Breast epithelium (tissue), 4 donors: ENCODE measurements at regions not wholly inside any gene's neighbourhood (a gene's known extent, or its start where the extent isn't known, plus 50 kb on each side); places are given as distances from the start of the nearest gene placed in this dataset.

ENCODE experiments used
- DNase-seq, 2 donors: peaks; one replicate each; pipeline ENCODE4 v3.0.0-alpha.2; 2019; ENCODE audit warnings: low spot score in 2 of 2
- H3K27ac ChIP-seq, 2 donors: fragments of 200-600 bp; sonication (generic) in 1 of 2; one replicate each; pipeline ENCODE4 v1.5.1; 2016 to 2019; ENCODE audit warnings: mild to moderate bottlenecking in 1 of 2
- H3K27me3 ChIP-seq, 2 donors: fragments of 200-600 bp; sonication (generic) in 1 of 2; one replicate each; pipeline versions ENCODE4 v1.5.1 to v1.6.0; 2017 to 2019; ENCODE audit warnings: control low read depth in 1 of 2, mild to moderate bottlenecking in 1 of 2
- H3K36me3 ChIP-seq: fragments of 200-600 bp; one replicate; pipeline ENCODE4 v1.5.1; 2019
- H3K4me1 ChIP-seq, 2 donors: fragments of 200-600 bp; sonication (generic); one replicate each; pipeline ENCODE4 v1.5.1; 2016 to 2019; ENCODE audit warnings: control low read depth in 1 of 2
- H3K4me3 ChIP-seq, 3 donors: fragments of 200-600 bp; sonication (generic); 1 replicate in 2 of 3; 2 replicates in 1 of 3; pipeline ENCODE4 v1.5.1; 2016 to 2019; ENCODE audit warnings: mild to moderate bottlenecking in 3 of 3, moderate library complexity in 2 of 3
- H3K9me3 ChIP-seq, 2 donors: fragments of 200-600 bp; sonication (generic) in 1 of 2; one replicate each; pipeline ENCODE4 v1.5.1; 2016 to 2019; ENCODE audit warnings: control low read depth in 1 of 2
- POLR2A ChIP-seq: fragments of 450-650 bp; IDR thresholded peaks from one replicate; pipeline ENCODE4 v1.6.1; 2016; ENCODE audit warnings: antibody characterized with exemption, mild to moderate bottlenecking, moderate library complexity
- POLR2AphosphoS5 ChIP-seq, 3 donors: sonication (generic); formaldehyde crosslinking; IDR thresholded peaks; one replicate each; pipeline ENCODE4 v1.6.1; 2017; ENCODE audit warnings: antibody characterized with exemption in 3 of 3
- intact Hi-C: fragments of 100-400 bp; cut with DNase I; formaldehyde crosslinking; loops from one replicate; pipeline ENCODE4 v1.15.1; 2023; ENCODE audit warnings: low total_unique reads
- TF ChIP-seq, protein P1 (sequence below), 3 donors: fragments of 450-650 bp; IDR thresholded peaks; one replicate each; pipeline ENCODE4 v1.5.1; 2016 to 2017; ENCODE audit warnings: antibody characterized with exemption in 3 of 3, mild to moderate bottlenecking in 3 of 3, moderate library complexity in 3 of 3

DNA sequence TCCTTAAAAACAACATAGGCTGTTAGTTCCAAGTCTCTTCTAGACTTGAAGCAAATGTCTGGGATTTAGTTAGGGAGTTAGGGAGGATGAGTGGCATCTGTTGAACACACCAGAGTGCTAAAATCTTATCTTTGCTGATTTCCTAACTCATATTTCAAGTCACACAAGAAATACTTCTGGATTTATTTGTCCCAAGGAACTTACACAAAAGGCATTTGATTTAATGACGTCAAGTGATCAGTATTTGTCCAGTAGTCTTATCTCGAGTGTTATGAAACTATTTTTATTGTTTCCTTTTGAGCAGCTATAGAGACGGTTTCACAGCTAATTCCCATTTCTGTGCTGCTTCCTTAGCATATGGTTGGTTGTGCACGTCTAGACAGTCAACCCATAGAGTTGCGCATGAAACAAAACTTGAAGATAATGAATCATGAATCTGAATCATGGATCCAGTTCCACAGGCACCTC lies 140.5 kb upstream of the TUT7 start:
- no peak for DNase-seq
- Histone ChIP-seq H3K36me3 (no peaks in the 10 kb centered on the region), H3K9me3 (no peaks in the 10 kb centered on the region), H3K27me3 (no peaks in the 10 kb centered on the region), H3K4me1 (no peaks in the 10 kb centered on the region), H3K4me3 (no peak overlapping the region), H3K27ac (no peak overlapping the region)
- no peak for TF ChIP-seq POLR2A
- TF ChIP-seq, protein P1, sequence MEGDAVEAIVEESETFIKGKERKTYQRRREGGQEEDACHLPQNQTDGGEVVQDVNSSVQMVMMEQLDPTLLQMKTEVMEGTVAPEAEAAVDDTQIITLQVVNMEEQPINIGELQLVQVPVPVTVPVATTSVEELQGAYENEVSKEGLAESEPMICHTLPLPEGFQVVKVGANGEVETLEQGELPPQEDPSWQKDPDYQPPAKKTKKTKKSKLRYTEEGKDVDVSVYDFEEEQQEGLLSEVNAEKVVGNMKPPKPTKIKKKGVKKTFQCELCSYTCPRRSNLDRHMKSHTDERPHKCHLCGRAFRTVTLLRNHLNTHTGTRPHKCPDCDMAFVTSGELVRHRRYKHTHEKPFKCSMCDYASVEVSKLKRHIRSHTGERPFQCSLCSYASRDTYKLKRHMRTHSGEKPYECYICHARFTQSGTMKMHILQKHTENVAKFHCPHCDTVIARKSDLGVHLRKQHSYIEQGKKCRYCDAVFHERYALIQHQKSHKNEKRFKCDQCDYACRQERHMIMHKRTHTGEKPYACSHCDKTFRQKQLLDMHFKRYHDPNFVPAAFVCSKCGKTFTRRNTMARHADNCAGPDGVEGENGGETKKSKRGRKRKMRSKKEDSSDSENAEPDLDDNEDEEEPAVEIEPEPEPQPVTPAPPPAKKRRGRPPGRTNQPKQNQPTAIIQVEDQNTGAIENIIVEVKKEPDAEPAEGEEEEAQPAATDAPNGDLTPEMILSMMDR (IDR thresholded peaks at IDR 0.05), result no peak
- TF ChIP-seq POLR2AphosphoS5 (IDR thresholded peaks at IDR 0.05), result no peak
- intact Hi-C loops, result no loop called here

DNA sequence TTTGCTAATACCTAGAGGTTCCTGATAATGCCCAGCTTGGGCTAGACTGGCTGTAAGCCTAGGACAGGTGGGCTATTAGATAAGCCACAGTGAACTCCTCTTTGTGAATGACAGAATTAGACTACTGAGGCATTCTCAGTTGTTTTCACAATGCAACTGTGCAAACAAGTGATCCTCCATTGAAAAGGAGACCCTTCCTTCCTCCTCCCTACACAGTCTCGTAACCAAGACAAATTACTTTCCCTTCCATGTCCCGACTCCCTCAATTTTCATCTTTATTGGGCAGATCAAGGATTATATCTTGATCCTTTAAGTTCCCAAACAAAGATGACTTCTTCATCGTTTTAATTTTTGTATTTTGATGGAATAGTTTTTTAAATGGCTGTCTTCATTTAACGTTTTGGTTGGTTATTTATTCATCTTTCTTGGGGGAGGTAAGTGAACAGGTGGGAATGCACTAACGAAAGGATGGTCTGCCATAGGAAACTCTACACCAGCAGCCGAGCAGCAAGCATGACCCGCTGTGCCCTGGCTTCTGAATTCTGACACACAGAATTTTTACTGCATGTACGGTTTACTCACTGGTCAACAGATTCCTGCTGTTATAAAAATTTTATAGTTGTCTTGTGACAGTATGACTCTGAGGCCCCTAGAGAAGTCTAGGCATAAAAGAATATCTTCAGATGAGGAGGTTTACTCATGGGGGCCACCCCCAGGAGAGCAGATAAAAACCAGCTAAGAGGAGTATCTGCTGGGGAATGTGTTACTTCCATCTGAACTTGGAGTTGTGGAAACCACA lies 137.5 kb upstream of the TUT7 start:
- no peaks in the 10 kb centered on the region for H3K27me3 ChIP-seq
- DNase-seq, result no peak
- TF ChIP-seq, protein P1 (IDR thresholded peaks at IDR 0.05), result no peak
- no peak for TF ChIP-seq POLR2AphosphoS5 (IDR thresholded peaks at IDR 0.05)
- no peak for TF ChIP-seq POLR2A
- no peaks in the 10 kb centered on the region for H3K9me3 ChIP-seq
- no peak overlapping the region for H3K27ac ChIP-seq
- no peaks in the 10 kb centered on the region for H3K36me3 ChIP-seq
- H3K4me1 ChIP-seq, result no peaks in the 10 kb centered on the region
- intact Hi-C loops, result no loop called here
- H3K4me3 ChIP-seq, result no peak overlapping the region

DNA sequence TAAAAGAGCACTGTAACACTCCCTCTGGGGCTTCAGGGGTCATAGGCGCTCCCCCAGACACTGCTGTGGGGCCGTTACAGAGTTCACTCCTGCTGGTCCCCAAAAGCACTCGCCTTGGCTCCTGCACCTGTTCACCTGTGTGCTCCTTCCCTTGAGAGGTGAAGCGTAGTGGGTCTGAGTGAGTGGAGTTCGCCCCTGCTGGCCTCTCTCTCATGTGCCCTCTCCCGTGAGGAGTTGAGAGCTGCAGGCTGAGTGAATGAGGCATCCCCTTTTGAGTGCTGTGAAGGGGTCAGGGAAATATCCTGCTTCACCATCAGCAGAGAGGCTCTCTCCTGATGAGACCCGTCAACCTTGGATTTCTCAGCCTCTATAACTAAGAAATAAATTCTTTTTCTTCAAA lies 134.6 kb upstream of the TUT7 start:
- no peak for DNase-seq
- Histone ChIP-seq H3K36me3 (no peaks in the 10 kb centered on the region), H3K27me3 (no peaks in the 10 kb centered on the region), H3K4me3 (no peak overlapping the region), H3K9me3 (no peaks in the 10 kb centered on the region), H3K4me1 (no peaks in the 10 kb centered on the region), H3K27ac (no peak overlapping the region)
- TF ChIP-seq, protein P1 (IDR thresholded peaks at IDR 0.05), result no peak
- TF ChIP-seq POLR2A, result no peak
- no peak for TF ChIP-seq POLR2AphosphoS5 (IDR thresholded peaks at IDR 0.05)
- intact Hi-C loops, result no loop called here

DNA sequence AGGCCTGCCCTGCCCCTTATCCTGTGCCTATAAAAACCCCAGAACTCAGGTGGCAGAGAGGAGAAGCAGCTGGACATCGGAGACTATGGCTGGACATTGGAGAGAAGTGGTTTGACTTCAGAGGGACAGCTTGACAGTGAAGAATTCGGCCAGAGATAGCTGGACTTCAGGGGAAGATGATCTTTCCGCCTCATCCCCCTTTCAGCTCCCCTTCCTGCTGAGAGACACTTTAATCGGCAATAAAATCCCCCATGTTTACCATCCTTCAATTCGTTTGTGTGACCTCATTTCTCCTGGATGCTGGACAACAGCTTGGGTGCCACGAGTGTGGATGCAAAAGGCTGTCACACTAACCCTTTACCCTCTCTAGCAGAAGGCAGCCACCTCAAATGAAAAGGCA lies 134.1 kb upstream of the TUT7 start:
- Histone ChIP-seq H3K4me3 (no peak overlapping the region), H3K27ac (peak overlapping the region in 1 of 2 donors; percentile 40), H3K9me3 (no peaks in the 10 kb centered on the region), H3K4me1 (no peaks in the 10 kb centered on the region), H3K36me3 (no peaks in the 10 kb centered on the region), H3K27me3 (no peaks in the 10 kb centered on the region)
- TF ChIP-seq POLR2A (no peak), POLR2AphosphoS5 (IDR thresholded peaks at IDR 0.05) (no peak)
- TF ChIP-seq, protein P1 (IDR thresholded peaks at IDR 0.05), result no peak
- no peak for DNase-seq
- intact Hi-C loops, result no loop called here

DNA sequence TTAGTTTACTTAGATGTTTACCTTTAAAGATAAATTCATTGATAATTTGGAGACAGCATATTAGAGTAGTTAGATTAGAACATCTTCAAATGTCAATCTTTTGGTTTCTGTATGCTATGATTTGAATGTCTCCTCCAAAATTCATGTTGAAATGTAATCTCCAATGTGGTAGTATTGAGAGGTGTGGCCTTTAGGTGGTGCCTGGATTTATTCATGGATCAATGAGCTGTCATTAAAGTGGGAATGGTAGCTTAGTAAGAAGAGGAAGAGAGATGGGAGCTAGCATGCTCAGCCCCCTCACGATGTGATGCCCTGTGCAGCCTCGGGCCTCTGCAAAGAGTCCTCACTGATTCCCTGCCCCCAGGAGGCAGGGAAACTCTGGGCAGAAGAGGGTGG lies 133.6 kb upstream of the TUT7 start:
- intact Hi-C loops, result no loop called here

More for the DNA sequence above, 133.6 kb upstream of the TUT7 start:
- no peak overlapping the region for H3K4me3 ChIP-seq
- TF ChIP-seq POLR2AphosphoS5 (IDR thresholded peaks at IDR 0.05) (no peak), POLR2A (no peak)
- TF ChIP-seq, protein P1 (IDR thresholded peaks at IDR 0.05), result no peak
- H3K27ac ChIP-seq, result peak overlapping the region in 1 of 2 donors; percentile 40
- no peaks in the 10 kb centered on the region for H3K36me3 ChIP-seq
- DNase-seq, result no peak
- no peaks in the 10 kb centered on the region for H3K4me1 ChIP-seq
- H3K9me3 ChIP-seq, result no peaks in the 10 kb centered on the region
- no peaks in the 10 kb centered on the region for H3K27me3 ChIP-seq
